ENCODE measurements at regions not wholly inside any gene's neighbourhood (a gene's known extent, or its start where the extent isn't known, plus 50 kb on each side); places are given as distances from the start of the nearest gene placed in this dataset.

DNA sequence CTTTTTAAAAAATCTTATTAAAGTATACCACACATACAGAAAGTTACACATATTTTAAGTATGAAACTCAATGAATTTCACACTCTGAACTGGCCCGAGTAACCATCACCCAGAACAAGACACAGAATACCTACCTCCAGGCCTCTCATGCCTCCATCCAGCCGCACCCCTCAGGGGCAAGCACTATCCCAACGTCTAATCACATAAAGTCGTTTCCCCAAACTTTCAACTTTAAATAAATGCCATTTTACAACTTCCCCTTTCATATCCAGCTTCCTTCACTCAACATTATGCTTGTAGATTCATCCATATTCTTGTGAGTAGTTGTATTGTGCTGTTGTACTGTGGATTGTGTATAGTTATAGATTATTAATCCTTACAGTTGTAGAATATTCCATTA lies 539.1 kb downstream of the CD83 start:
- CTCF ChIA-PET: no interaction called here
- H3K4me1 ChIP-seq (ENCODE audit: control insufficient read depth, insufficient read depth, low read length): peaks cover 2% of the 10 kb centered on the region; the same call in 1 of the 2 replicates
- POLR2A ChIA-PET: no interaction called here

DNA sequence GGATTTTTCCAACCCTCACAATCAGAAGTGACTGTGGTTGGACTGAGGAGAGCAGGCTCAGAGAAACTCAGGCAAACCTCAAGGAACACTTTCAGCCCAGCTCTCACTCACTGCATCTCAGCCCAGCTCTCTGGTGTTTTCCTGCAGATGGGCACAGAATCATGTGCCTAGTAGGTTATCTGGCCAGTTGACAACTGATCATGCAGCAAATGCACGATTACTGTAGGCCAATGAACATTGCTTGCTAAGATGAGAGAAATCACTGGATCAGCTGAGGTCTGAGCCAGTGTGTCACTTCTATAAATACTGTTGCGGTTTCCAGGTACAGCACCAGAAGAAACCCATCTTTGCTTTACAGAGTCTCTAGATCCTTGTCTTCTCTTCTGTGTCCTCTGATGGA lies 540.5 kb downstream of the CD83 start:
- H3K36me3 ChIP-seq (ENCODE audit: control insufficient read depth in 2 of 2, insufficient read depth in 1 of 2, low read length in 2 of 2): no peaks in the 10 kb centered on the region
- ChIA-PET CTCF (interaction anchor here (0.6 kb wide), 1 partner anchor 621 kb away, joined by 3 read pairs; no protein-coding TSS in a partner anchor), POLR2A (no interaction called here)
- TF ChIP-seq, protein P1, sequence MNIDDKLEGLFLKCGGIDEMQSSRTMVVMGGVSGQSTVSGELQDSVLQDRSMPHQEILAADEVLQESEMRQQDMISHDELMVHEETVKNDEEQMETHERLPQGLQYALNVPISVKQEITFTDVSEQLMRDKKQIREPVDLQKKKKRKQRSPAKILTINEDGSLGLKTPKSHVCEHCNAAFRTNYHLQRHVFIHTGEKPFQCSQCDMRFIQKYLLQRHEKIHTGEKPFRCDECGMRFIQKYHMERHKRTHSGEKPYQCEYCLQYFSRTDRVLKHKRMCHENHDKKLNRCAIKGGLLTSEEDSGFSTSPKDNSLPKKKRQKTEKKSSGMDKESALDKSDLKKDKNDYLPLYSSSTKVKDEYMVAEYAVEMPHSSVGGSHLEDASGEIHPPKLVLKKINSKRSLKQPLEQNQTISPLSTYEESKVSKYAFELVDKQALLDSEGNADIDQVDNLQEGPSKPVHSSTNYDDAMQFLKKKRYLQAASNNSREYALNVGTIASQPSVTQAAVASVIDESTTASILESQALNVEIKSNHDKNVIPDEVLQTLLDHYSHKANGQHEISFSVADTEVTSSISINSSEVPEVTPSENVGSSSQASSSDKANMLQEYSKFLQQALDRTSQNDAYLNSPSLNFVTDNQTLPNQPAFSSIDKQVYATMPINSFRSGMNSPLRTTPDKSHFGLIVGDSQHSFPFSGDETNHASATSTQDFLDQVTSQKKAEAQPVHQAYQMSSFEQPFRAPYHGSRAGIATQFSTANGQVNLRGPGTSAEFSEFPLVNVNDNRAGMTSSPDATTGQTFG (tag by site-specific recombination; IDR thresholded peaks at IDR 0.05; ENCODE audit: borderline replicate concordance): no peak
- TF ChIP-seq EGR2 (tag by site-specific recombination; IDR thresholded peaks at IDR 0.05; ENCODE audit: low read depth): no peak
- TF ChIP-seq ZNF610 (tag by site-specific recombination; IDR thresholded peaks at IDR 0.05; ENCODE audit: borderline replicate concordance): no peak
- TF ChIP-seq, protein P2, sequence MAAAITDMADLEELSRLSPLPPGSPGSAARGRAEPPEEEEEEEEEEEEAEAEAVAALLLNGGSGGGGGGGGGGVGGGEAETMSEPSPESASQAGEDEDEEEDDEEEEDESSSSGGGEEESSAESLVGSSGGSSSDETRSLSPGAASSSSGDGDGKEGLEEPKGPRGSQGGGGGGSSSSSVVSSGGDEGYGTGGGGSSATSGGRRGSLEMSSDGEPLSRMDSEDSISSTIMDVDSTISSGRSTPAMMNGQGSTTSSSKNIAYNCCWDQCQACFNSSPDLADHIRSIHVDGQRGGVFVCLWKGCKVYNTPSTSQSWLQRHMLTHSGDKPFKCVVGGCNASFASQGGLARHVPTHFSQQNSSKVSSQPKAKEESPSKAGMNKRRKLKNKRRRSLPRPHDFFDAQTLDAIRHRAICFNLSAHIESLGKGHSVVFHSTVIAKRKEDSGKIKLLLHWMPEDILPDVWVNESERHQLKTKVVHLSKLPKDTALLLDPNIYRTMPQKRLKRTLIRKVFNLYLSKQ (tag by site-specific recombination; IDR thresholded peaks at IDR 0.05; ENCODE audit: borderline replicate concordance): no peak
- TF ChIP-seq ZFP69B (tag by site-specific recombination; IDR thresholded peaks at IDR 0.05): no peak
- no peak for TF ChIP-seq TCF7L2 (IDR thresholded peaks at IDR 0.05; ENCODE audit: borderline replicate concordance, low read depth, low read length)
- TF ChIP-seq ZNF560 (tag by site-specific recombination; IDR thresholded peaks at IDR 0.05; ENCODE audit: borderline replicate concordance): no peak
- no peak for TF ChIP-seq ZNF175 (tag by site-specific recombination; IDR thresholded peaks at IDR 0.05)
- TF ChIP-seq ZNF391 (tag by site-specific recombination; IDR thresholded peaks at IDR 0.05; ENCODE audit: borderline replicate concordance, low read depth): no peak
- no peak for TF ChIP-seq ZNF311 (tag by site-specific recombination; IDR thresholded peaks at IDR 0.05; ENCODE audit: borderline replicate concordance)
- TF ChIP-seq, protein P3, sequence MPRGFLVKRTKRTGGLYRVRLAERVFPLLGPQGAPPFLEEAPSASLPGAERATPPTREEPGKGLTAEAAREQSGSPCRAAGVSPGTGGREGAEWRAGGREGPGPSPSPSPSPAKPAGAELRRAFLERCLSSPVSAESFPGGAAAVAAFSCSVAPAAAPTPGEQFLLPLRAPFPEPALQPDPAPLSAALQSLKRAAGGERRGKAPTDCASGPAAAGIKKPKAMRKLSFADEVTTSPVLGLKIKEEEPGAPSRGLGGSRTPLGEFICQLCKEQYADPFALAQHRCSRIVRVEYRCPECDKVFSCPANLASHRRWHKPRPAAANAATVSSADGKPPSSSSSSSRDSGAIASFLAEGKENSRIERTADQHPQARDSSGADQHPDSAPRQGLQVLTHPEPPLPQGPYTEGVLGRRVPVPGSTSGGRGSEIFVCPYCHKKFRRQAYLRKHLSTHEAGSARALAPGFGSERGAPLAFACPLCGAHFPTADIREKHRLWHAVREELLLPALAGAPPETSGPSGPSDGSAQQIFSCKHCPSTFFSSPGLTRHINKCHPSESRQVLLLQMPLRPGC (tag by site-specific recombination; IDR thresholded peaks at IDR 0.05): no peak
- no peaks in the 10 kb centered on the region for H3K9me3 ChIP-seq (ENCODE audit: control insufficient read depth, insufficient read depth, low read depth, low read length)
- peaks cover 2% of the 10 kb centered on the region; the same call in 1 of the 2 replicates for H3K4me1 ChIP-seq (ENCODE audit: control insufficient read depth, insufficient read depth, low read length)
- H3K27ac ChIP-seq (ENCODE audit: extremely low read depth, low read depth, low read length): no peak overlapping the region
- no peak overlapping the region for H3K4me3 ChIP-seq (ENCODE audit: low read depth, low read length)

More for the DNA sequence above, 539.1 kb downstream of the CD83 start:
- no peaks in the 10 kb centered on the region for H3K9me3 ChIP-seq (ENCODE audit: control insufficient read depth, insufficient read depth, low read depth, low read length)
- H3K4me3 ChIP-seq (ENCODE audit: low read depth, low read length): no peak overlapping the region
- no peaks in the 10 kb centered on the region for H3K36me3 ChIP-seq (ENCODE audit: control insufficient read depth in 2 of 2, insufficient read depth in 1 of 2, low read length in 2 of 2)
- no peak for TF ChIP-seq GLI2 (tag by site-specific recombination; IDR thresholded peaks at IDR 0.05; ENCODE audit: borderline replicate concordance, low read depth)
- TF ChIP-seq ZNF140 (tag by site-specific recombination; IDR thresholded peaks at IDR 0.05): no peak
- TF ChIP-seq, protein P2 (tag by site-specific recombination; IDR thresholded peaks at IDR 0.05; ENCODE audit: borderline replicate concordance): no peak
- TF ChIP-seq ZBTB1 (tag by site-specific recombination; IDR thresholded peaks at IDR 0.05): no peak
- TF ChIP-seq KLF8 (tag by site-specific recombination; IDR thresholded peaks at IDR 0.05): no peak
- TF ChIP-seq ZNF354C (tag by site-specific recombination; IDR thresholded peaks at IDR 0.05; ENCODE audit: borderline replicate concordance, low read depth): no peak
- TF ChIP-seq, protein P4, sequence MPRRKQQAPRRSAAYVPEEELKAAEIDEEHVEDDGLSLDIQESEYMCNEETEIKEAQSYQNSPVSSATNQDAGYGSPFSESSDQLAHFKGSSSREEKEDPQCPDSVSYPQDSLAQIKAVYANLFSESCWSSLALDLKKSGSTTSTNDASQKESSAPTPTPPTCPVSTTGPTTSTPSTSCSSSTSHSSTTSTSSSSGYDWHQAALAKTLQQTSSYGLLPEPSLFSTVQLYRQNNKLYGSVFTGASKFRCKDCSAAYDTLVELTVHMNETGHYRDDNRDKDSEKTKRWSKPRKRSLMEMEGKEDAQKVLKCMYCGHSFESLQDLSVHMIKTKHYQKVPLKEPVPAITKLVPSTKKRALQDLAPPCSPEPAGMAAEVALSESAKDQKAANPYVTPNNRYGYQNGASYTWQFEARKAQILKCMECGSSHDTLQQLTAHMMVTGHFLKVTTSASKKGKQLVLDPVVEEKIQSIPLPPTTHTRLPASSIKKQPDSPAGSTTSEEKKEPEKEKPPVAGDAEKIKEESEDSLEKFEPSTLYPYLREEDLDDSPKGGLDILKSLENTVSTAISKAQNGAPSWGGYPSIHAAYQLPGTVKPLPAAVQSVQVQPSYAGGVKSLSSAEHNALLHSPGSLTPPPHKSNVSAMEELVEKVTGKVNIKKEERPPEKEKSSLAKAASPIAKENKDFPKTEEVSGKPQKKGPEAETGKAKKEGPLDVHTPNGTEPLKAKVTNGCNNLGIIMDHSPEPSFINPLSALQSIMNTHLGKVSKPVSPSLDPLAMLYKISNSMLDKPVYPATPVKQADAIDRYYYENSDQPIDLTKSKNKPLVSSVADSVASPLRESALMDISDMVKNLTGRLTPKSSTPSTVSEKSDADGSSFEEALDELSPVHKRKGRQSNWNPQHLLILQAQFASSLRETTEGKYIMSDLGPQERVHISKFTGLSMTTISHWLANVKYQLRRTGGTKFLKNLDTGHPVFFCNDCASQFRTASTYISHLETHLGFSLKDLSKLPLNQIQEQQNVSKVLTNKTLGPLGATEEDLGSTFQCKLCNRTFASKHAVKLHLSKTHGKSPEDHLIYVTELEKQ (tag by site-specific recombination; IDR thresholded peaks at IDR 0.05; ENCODE audit: borderline replicate concordance): no peak
- no peak for TF ChIP-seq TCF7L2 (IDR thresholded peaks at IDR 0.05; ENCODE audit: borderline replicate concordance, low read depth, low read length)
- TF ChIP-seq SP2 (tag by site-specific recombination; IDR thresholded peaks at IDR 0.05): no peak
- TF ChIP-seq, protein P5, sequence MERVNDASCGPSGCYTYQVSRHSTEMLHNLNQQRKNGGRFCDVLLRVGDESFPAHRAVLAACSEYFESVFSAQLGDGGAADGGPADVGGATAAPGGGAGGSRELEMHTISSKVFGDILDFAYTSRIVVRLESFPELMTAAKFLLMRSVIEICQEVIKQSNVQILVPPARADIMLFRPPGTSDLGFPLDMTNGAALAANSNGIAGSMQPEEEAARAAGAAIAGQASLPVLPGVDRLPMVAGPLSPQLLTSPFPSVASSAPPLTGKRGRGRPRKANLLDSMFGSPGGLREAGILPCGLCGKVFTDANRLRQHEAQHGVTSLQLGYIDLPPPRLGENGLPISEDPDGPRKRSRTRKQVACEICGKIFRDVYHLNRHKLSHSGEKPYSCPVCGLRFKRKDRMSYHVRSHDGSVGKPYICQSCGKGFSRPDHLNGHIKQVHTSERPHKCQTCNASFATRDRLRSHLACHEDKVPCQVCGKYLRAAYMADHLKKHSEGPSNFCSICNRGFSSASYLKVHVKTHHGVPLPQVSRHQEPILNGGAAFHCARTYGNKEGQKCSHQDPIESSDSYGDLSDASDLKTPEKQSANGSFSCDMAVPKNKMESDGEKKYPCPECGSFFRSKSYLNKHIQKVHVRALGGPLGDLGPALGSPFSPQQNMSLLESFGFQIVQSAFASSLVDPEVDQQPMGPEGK (tag by site-specific recombination; IDR thresholded peaks at IDR 0.05): no peak
- no peak for TF ChIP-seq ZNF776 (tag by site-specific recombination; IDR thresholded peaks at IDR 0.05; ENCODE audit: borderline replicate concordance)
- no peak for TF ChIP-seq KLF7 (tag by site-specific recombination; IDR thresholded peaks at IDR 0.05; ENCODE audit: borderline replicate concordance)
- no peak for TF ChIP-seq FEZF1 (tag by site-specific recombination; IDR thresholded peaks at IDR 0.05)
- no peak overlapping the region for H3K27ac ChIP-seq (ENCODE audit: extremely low read depth, low read depth, low read length)
